ENCODE measurements at regions not wholly inside any gene's neighbourhood (a gene's known extent, or its start where the extent isn't known, plus 50 kb on each side); places are given as distances from the start of the nearest gene placed in this dataset.

- no peak for TF ChIP-seq CTCF (IDR thresholded peaks at IDR 0.05; ENCODE audit: low read depth, low read length)
- no peak overlapping the region for H3K4me3 ChIP-seq (ENCODE audit: low read depth, low read length)
These were observed 306.9 kb upstream of the NT5C1B start for GRCh38 chr2:18896125-18896764.

GRCh38 chr2:18891600-18892345 is 302.4 kb upstream of the NT5C1B start:
- no peak for TF ChIP-seq CTCF (IDR thresholded peaks at IDR 0.05; ENCODE audit: low read depth, low read length)
- no peak overlapping the region for H3K4me3 ChIP-seq (ENCODE audit: low read depth, low read length)

- no peak overlapping the region for H3K4me3 ChIP-seq (ENCODE audit: low read depth, low read length)
- TF ChIP-seq CTCF (IDR thresholded peaks at IDR 0.05; ENCODE audit: low read depth, low read length) = no peak
These were observed 300.4 kb upstream of the NT5C1B start for GRCh38 chr2:18889565-18890332.

- TF ChIP-seq CTCF (IDR thresholded peaks at IDR 0.05; ENCODE audit: low read depth, low read length) = no peak
These were observed 296.1 kb upstream of the NT5C1B start for GRCh38 chr2:18885457-18885856.

GRCh38 chr2:18883616-18884456 is 294.5 kb upstream of the NT5C1B start:
- H3K4me3 ChIP-seq (ENCODE audit: low read depth, low read length) = no peak overlapping the region
- peak; percentile 33; the same call in 1 of the 2 replicates for TF ChIP-seq CTCF (IDR thresholded peaks at IDR 0.05; ENCODE audit: low read depth, low read length)

More at GRCh38 chr2:18885457-18885856, 296.1 kb upstream of the NT5C1B start:
- H3K4me3 ChIP-seq (ENCODE audit: low read depth, low read length) = no peak overlapping the region

GRCh38 chr2:18871430-18871829 is 282.1 kb upstream of the NT5C1B start:
- no peak overlapping the region for H3K4me3 ChIP-seq (ENCODE audit: low read depth, low read length)
- no peak for TF ChIP-seq CTCF (IDR thresholded peaks at IDR 0.05; ENCODE audit: low read depth, low read length)
